GM18873 (cell line): ENCODE measurements at regions not wholly inside any gene's neighbourhood (a gene's known extent, or its start where the extent isn't known, plus 50 kb on each side); places are given as distances from the start of the nearest gene placed in this dataset.

ENCODE experiments used
- ATAC-seq: cut with Tn5 transposase; IDR thresholded peaks from one replicate; pipeline ENCODE4 v1.9.1; 2021; ENCODE audit warnings: mild to moderate bottlenecking, moderate library complexity, moderate number of reproducible peaks; ENCODE audit not compliant: unreplicated experiment, low FRiP score

- no peak for ATAC-seq
Measured at GRCh38 chr20:16178546-16179135, 394.6 kb downstream of the KIF16B start.

DNA sequence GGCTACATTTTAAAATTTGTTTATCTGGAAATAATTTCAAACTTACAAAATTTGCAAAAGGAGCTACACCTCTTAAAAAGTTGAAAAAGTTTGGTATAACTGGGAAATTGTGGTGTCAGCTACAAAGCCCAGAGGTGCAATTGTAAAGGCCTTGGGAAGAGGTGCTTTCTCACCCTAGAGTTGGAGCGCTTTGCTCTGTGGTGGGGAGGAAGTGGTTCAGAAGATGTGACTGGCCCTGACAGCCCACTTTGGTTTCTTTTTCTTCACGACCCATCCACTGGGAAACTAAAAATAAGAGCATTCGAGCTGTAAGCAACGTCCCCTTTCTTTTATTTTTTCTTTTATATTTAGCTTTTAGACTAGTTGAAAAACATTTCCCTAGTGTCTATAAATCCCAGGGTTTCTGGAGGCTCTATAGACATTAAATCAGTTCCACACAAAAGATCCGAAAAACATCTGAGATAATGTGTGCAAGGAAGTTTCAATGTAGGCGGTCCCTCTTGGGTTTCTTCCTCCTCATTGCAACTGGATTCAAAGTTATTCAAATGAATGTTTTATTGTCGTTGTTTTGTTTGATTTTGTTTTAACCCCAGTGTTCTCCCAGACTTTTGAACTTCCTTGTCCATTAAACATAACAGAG lies 397.8 kb downstream of the KIF16B start:
- peak; percentile 60 for ATAC-seq

- no peak for ATAC-seq
Measured at GRCh38 chr20:16174311-16174710, 398.9 kb downstream of the KIF16B start.

GRCh38 chr20:16173044-16173443 lies 400.2 kb downstream of the KIF16B start:
- no peak for ATAC-seq

- ATAC-seq, result no peak
Measured at GRCh38 chr20:16171180-16171579, 402.1 kb downstream of the KIF16B start.

DNA sequence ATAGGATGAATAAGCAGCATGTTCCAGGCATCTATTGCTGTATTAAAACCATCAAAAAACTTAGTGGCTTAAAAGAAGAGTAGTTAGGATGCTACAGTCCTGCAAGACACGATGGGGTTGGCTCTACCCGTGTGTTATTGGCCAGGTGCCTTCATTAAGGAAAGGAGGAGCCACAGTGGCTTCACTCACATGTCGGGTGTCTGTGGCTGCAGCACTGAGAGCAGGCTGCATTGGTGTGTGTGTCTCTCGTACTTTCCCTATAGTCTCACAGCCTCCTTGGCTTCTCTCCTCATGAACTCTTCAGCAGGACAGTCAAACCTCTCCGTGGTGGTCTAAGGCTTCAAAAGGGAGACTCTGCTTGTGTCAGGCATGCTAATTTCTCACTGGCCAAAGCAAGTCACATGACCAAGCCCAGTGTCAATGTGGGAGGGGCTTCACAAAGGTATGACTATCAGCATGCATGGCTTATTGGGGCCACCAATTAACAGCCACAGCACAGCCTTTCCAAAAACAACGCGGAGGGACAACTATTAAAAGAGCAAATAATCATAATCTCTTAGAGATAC lies 402.8 kb downstream of the KIF16B start:
- ATAC-seq, result no peak

DNA sequence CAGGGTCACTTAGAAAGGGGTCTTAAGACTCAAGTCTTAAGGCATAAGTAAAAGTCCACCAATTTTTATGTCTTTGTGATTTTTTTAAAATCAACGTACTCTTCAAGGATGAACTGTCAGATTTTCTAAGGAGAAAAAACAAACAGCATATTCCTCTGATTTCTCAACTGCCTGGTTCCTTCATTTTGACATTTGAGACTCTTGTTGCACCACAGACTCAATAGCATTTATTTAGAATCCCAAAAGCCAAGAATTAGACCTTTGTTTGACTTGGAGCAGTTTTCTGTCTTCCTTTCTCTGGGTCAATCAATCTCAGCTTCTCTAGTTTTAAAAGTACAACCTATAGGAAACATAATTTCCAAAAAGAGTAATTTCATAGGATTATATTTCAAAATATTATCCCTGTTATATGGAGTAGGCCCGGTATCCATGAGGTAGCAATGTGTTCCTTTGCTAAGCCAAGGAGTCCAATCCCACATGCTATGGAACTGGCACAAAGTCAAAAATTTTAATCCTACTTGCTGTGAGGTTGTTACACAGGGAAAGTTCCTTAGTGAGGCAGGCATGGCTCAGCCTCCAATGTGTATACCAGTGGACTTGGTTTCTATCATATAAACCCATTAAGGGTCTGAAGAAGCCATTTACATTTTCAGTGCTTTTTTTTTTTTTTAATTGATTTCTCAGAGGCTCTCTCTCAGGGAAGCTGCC lies 405.7 kb downstream of the KIF16B start:
- no peak for ATAC-seq

- ATAC-seq, result no peak
Measured at GRCh38 chr20:16166737-16167136, 406.5 kb downstream of the KIF16B start.

DNA sequence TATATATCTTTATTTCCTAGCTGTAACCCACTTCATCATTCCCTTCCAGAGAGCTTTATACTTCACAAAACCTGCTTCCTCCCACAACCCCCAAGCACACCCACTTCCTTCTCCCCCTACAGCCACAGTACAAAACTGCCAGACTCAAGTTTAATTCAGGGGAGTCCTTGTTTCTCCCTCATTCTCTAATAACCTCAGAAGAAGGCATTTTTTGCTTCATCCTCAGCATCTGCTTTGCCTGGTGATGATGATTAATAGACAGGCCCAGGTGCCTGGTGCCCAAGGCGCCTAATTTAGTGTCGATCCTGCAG lies 414.3 kb downstream of the KIF16B start:
- peak; percentile 13 for ATAC-seq

- peak; percentile 70 for ATAC-seq
Measured at GRCh38 chr20:16158090-16158975, 414.9 kb downstream of the KIF16B start.

DNA sequence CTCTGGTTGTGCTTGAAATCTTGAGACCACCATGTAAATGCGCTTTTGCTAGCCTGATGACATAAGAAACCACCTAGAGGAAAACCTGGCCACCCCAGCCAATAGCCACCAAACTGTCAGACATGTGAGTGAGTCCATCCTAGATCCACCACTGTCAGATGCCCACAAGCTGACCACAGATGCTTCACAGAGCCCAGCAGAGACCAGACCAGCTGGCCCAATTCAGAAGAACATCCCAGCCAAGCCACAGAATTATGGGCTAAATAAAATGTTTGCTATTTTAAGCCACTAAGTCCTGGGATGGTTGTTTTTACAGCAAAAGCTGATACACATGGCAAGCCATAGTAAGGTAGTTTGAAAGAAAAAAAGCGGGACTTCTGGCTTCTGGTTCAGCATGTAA lies 425.3 kb downstream of the KIF16B start:
- no peak for ATAC-seq

- no peak for ATAC-seq
Measured at GRCh38 chr20:16147216-16147615, 426.0 kb downstream of the KIF16B start.

DNA sequence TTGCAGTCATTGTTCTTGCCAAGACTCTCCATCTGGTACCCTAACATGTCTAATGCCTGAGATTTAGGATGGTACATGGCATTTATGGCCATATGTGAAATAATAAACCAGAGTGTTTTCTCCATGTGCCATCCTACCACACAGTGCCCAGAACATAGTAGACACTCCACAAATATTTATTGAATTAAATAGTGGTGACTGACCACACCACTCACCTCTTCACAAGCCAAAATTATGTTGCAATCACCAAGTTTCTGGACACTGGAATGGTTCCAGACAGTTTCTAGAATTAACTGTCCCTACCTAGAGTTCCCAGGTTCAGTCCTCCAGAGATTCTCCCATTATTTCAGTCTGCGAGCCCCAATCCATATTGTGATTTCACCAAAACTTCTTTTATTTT lies 427.3 kb downstream of the KIF16B start:
- ATAC-seq, result no peak

- no peak for ATAC-seq
Measured at GRCh38 chr20:16143596-16143995, 429.7 kb downstream of the KIF16B start.

- ATAC-seq, result no peak
Measured at GRCh38 chr20:16135630-16136029, 437.6 kb downstream of the KIF16B start.

- no peak for ATAC-seq
Measured at GRCh38 chr20:16132036-16132798, 441.0 kb downstream of the KIF16B start.

GRCh38 chr20:16129411-16129810 lies 443.8 kb downstream of the KIF16B start:
- no peak for ATAC-seq

DNA sequence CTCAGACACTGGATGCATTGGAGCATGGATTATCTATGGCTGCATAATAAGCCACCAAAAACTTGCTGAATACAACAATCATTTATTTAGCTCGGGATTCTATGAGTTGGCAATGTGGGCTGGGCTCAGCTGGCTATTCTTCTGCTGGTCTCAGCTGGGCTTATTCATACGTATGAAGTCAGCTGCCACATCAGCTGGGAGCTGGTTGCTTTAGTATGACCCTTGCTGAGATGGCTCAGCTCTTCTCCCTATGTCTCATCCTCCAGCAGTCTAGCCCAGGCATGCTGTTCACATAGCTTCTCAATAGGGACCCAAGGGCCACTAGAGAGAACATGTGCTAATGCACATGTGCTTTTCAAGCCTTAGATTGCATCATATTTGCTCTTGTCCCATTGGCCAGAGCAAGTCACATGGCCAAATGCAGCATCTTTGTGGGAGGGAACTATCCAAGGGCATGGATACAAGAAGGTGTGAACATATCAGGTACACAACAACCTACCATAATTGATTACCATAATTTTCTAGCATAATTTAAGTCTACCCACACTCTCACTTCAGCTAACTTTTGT lies 444.6 kb downstream of the KIF16B start:
- no peak for ATAC-seq

DNA sequence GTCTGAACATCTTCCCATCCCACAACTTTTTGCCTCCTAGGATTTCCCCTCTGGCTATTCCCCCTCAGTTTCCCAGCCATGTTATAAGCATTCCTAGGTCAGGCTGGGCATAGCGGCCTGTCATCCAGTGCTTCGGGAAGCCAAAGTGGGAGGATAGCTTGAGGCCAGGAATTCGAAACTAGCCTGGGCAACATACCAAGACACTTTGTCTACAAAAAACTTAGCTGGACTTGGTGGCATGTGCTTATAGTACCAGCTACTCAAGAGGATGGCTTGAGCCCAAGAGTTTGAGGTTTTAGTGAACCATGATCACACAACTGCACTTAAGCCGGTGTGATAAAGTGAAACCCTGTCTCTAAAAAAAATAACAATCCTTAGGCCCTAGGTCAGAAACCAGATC lies 447.4 kb downstream of the KIF16B start:
- no peak for ATAC-seq
